Stomach (tissue), 8 donors: ENCODE measurements at regions not wholly inside any gene's neighbourhood (a gene's known extent, or its start where the extent isn't known, plus 50 kb on each side); places are given as distances from the start of the nearest gene placed in this dataset.

Source experiments
- DNase-seq, 2 donors: peaks; one replicate each; pipeline versions ENCODE4 v3.0.0 to v3.0.0-alpha.2; 2013 to 2019
- H3K27ac ChIP-seq, 5 donors: fragments of 200-600 bp in 4 of 5; sonication (generic) in 4 of 5; one replicate each; pipeline ENCODE4 v1.5.1; 2013 to 2019; ENCODE audit warnings: mild to moderate bottlenecking in 1 of 5, moderate library complexity in 1 of 5
- H3K27me3 ChIP-seq, 3 donors: fragments of 200-600 bp; sonication (generic); one replicate each; pipeline ENCODE4 v1.5.1; 2017 to 2019; ENCODE audit warnings: mixed run types in 1 of 3
- H3K36me3 ChIP-seq, 4 donors: fragments of 200-600 bp; sonication (generic); 1 replicate in 3 of 4; 2 replicates in 1 of 4; pipeline ENCODE4 v1.5.1; 2016 to 2019
- H3K4me1 ChIP-seq, 4 donors: fragments of 200-600 bp; sonication (generic); one replicate each; pipeline ENCODE4 v1.5.1; 2016 to 2019
- H3K4me3 ChIP-seq, 4 donors: fragments of 200-600 bp; sonication (generic) in 3 of 4; one replicate each; pipeline ENCODE4 v1.5.1; 2016 to 2019; ENCODE audit warnings: mild to moderate bottlenecking in 1 of 4
- H3K9me3 ChIP-seq, 4 donors: fragments of 200-600 bp; sonication (generic); one replicate each; pipeline ENCODE4 v1.5.1; 2016 to 2019
- EP300 ChIP-seq: sonication (generic); formaldehyde crosslinking; IDR thresholded peaks from one replicate; pipeline ENCODE4 v1.6.1; 2017; ENCODE audit warnings: antibody characterized with exemption
- POLR2A ChIP-seq, 4 donors: fragments of 450-650 bp; IDR thresholded peaks; one replicate each; pipeline ENCODE4 v1.6.1; 2016; ENCODE audit warnings: antibody characterized with exemption in 4 of 4, control low read depth in 2 of 4, mild to moderate bottlenecking in 1 of 4, moderate library complexity in 1 of 4
- POLR2AphosphoS5 ChIP-seq, 3 donors: sonication (generic); formaldehyde crosslinking; IDR thresholded peaks; one replicate each; pipeline ENCODE4 v1.6.1; 2016; ENCODE audit warnings: antibody characterized with exemption in 3 of 3
- WGBS, 5 donors: extraction: QIAGEN DNeasy Blood & Tissue Kit in 3 of 5; methylation state at CpG; one replicate each; pipeline versions ENCODE4 v1.1.5 to v1.1.7; 2013 to 2018; 5-methylcytosine and 5-hydroxymethylcytosine counted together
- intact Hi-C: fragments of 100-400 bp; cut with DNase I; formaldehyde crosslinking; loops from one replicate; pipeline ENCODE4 v1.15.1; 2023; ENCODE audit warnings: low total_unique reads
- TF ChIP-seq, protein P1 (sequence below), 7 experiments: fragments of 450-650 bp in 4 of 7; fragments of 200-600 bp in 3 of 7; sonication (generic) in 3 of 7; IDR thresholded peaks; one replicate each; pipeline ENCODE4 v1.5.1; 2016 to 2019; ENCODE audit warnings: antibody characterized with exemption in 7 of 7, control low read depth in 2 of 7, mild to moderate bottlenecking in 1 of 7
- donor health status: healthy with polysubstance abuse.
- donor health status: Bipolar disorder and iron deficiency.
- donor health status: healthy.

GRCh38 chr13:62643007-62643483, 1227.4 kb upstream of the PCDH20 start:
- no peak overlapping the region for H3K27ac ChIP-seq
- no peaks in the 10 kb centered on the region for H3K27me3 ChIP-seq
- TF ChIP-seq EP300 = no peak
- no peak for TF ChIP-seq POLR2AphosphoS5 (IDR thresholded peaks at IDR 0.05)
- TF ChIP-seq, protein P1, sequence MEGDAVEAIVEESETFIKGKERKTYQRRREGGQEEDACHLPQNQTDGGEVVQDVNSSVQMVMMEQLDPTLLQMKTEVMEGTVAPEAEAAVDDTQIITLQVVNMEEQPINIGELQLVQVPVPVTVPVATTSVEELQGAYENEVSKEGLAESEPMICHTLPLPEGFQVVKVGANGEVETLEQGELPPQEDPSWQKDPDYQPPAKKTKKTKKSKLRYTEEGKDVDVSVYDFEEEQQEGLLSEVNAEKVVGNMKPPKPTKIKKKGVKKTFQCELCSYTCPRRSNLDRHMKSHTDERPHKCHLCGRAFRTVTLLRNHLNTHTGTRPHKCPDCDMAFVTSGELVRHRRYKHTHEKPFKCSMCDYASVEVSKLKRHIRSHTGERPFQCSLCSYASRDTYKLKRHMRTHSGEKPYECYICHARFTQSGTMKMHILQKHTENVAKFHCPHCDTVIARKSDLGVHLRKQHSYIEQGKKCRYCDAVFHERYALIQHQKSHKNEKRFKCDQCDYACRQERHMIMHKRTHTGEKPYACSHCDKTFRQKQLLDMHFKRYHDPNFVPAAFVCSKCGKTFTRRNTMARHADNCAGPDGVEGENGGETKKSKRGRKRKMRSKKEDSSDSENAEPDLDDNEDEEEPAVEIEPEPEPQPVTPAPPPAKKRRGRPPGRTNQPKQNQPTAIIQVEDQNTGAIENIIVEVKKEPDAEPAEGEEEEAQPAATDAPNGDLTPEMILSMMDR (IDR thresholded peaks at IDR 0.05) = no peak
- no peak for TF ChIP-seq POLR2A (IDR thresholded peaks at IDR 0.05)
- no peaks in the 10 kb centered on the region for H3K36me3 ChIP-seq
- WGBS, 5 donors = 63 to 83% (median 80%) methylated on average over 4 of the region's 4 CpGs
- H3K9me3 ChIP-seq = no peaks in the 10 kb centered on the region
- no peak overlapping the region for H3K4me3 ChIP-seq
- intact Hi-C loops = no loop called here
- peak in 1 of 2 donors; percentile 48 for DNase-seq
- H3K4me1 ChIP-seq = no peaks in the 10 kb centered on the region

- TF ChIP-seq, protein P1 (IDR thresholded peaks at IDR 0.05) = no peak
- TF ChIP-seq EP300 (no peak), POLR2AphosphoS5 (IDR thresholded peaks at IDR 0.05) (no peak), POLR2A (IDR thresholded peaks at IDR 0.05) (no peak)
- intact Hi-C loops = no loop called here
Observed at GRCh38 chr13:62635161-62635560, 1219.5 kb upstream of the PCDH20 start.

DNA sequence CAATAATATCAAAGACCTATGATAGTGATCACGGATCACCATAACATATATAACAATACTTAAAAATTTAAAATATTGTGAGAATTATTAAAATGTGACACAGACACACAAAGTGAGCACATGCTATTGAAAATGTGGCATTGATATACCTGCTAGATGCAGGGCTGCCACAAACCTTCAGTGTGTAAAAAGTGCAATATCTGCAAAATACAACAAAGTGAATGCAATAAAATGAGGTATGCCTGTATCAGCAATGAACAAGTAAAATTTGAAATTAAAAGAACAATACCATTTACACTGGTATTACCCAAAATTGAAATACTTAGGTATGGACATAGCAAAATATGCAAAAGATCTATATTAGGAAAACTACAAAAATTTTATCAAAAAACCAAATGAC, 1217.8 kb upstream of the PCDH20 start:
- intact Hi-C loops = no loop called here
- DNase-seq = no peak
- Histone ChIP-seq H3K4me3 (no peak overlapping the region), H3K36me3 (no peaks in the 10 kb centered on the region), H3K27ac (no peak overlapping the region), H3K9me3 (peaks cover 0 to 3% (median 0%) of the 10 kb centered on the region in 4 donors), H3K27me3 (no peaks in the 10 kb centered on the region), H3K4me1 (no peaks in the 10 kb centered on the region)
- 85 to 97% (median 92%) methylated on average over 1 of the region's 1 CpG for WGBS, 5 donors
- TF ChIP-seq POLR2A (IDR thresholded peaks at IDR 0.05) = no peak
- TF ChIP-seq, protein P1 (IDR thresholded peaks at IDR 0.05) = no peak
- no peak for TF ChIP-seq EP300
- TF ChIP-seq POLR2AphosphoS5 (IDR thresholded peaks at IDR 0.05) = no peak

More at GRCh38 chr13:62635161-62635560, 1219.5 kb upstream of the PCDH20 start:
- DNase-seq = no peak
- Histone ChIP-seq H3K27me3 (no peaks in the 10 kb centered on the region), H3K4me3 (no peak overlapping the region), H3K36me3 (no peaks in the 10 kb centered on the region), H3K4me1 (no peaks in the 10 kb centered on the region), H3K27ac (no peak overlapping the region), H3K9me3 (peaks cover 0 to 3% (median 0%) of the 10 kb centered on the region in 4 donors)

GRCh38 chr13:62631619-62632018, 1216.0 kb upstream of the PCDH20 start:
- peak in 1 of 2 donors; percentile 61 for DNase-seq
- intact Hi-C loops = no loop called here
- Histone ChIP-seq H3K4me3 (no peak overlapping the region), H3K4me1 (no peaks in the 10 kb centered on the region), H3K27ac (no peak overlapping the region), H3K27me3 (no peaks in the 10 kb centered on the region), H3K9me3 (peaks cover 0 to 13% (median 0%) of the 10 kb centered on the region in 4 donors), H3K36me3 (no peaks in the 10 kb centered on the region)
- TF ChIP-seq, protein P1 (IDR thresholded peaks at IDR 0.05) = no peak
- no peak for TF ChIP-seq POLR2AphosphoS5 (IDR thresholded peaks at IDR 0.05)
- no peak for TF ChIP-seq POLR2A (IDR thresholded peaks at IDR 0.05)
- TF ChIP-seq EP300 = no peak
- 34 to 55% (median 49%) methylated on average over 2 of the region's 2 CpGs for WGBS, 5 donors
